DMS 273 (cell line): ENCODE measurements at regions not wholly inside any gene's neighbourhood (a gene's known extent, or its start where the extent isn't known, plus 50 kb on each side); places are given as distances from the start of the nearest gene placed in this dataset.
"Not testable (repeated sequence)": the region's sequence is repeated elsewhere in the genome, so short reads cannot be mapped to it uniquely, and the experiment has no call there.

Source experiments
- DNase-seq: peaks from one replicate; lab custom pipeline; 2025; ENCODE audit not compliant: unreplicated experiment; lab: John Stamatoyannopoulos, UW

- not testable (repeated sequence) for DNase-seq
These were observed 77.2 kb downstream of the DLL1 start for GRCh38 chr6:170213637-170214018.

GRCh38 chr6:170212956-170213636, 77.8 kb downstream of the DLL1 start:
- DNase-seq: no peak

GRCh38 chr6:170212051-170212756, 78.7 kb downstream of the DLL1 start:
- no peak for DNase-seq

DNA sequence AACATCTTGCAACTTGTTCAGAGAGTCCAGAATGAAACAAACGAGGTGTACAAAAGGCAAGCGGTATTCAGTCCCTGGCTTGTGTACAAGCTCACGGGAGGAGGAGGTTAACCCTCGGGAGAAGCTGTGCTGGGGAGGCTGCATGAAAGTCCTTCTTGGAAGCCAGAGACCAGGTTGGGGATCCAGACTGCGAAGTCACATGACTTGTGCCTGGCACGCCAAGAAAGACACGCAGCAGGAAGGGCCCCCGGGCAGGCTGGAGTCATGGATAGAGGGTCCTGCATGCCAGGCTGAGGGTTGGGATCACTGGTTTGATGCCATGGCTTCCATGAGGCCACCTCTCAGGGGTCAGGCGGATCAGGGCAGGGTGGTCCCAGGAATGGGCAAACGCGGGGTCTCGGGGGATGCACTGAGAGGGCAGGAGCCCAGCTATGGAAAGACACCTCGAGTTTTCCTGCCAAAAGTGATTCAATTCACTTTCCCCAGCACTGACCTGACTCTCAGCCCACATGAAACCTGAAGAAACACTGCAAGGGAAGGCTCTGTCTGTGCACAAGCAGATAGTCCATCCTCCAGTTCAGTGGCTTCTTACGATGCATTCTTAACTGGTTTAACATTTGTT, 79.4 kb downstream of the DLL1 start:
- DNase-seq: no peak

- DNase-seq: no peak
These were observed 80.1 kb downstream of the DLL1 start for GRCh38 chr6:170210651-170211403.

- DNase-seq: no peak
These were observed 80.9 kb downstream of the DLL1 start for GRCh38 chr6:170210026-170210390.

DNA sequence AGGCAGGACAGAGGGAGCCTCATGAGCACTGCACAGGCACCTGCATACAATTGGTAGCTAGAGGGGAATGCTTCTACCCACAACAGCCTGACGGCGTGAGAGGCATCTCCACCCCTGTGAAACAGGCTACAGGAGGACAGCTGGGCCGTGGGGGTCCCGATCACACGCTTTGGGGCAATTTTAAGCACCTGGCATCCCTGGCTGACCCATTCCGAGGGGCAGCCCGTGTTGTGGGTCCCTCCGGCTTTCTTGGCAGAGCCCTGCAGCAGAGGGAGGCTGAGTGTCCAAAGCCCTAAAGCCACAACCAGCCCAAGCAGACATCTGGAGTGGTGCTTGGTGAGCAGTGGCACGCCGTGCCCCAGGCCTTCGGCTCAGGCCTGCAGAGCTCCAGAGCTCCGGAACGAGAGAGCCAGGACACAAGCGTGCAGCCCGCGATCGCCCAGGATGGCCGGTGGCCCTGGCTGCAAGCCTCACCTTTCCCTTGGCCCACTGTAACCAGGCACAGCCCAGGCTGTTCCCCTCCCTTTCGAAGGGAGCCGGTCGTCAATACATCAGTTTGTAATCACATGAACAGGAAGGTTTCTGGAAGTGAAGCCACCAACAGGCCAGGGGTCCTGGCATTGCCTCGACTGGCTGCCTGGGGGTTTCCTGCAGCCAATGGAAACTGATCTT, 81.4 kb downstream of the DLL1 start:
- no peak for DNase-seq

DNA sequence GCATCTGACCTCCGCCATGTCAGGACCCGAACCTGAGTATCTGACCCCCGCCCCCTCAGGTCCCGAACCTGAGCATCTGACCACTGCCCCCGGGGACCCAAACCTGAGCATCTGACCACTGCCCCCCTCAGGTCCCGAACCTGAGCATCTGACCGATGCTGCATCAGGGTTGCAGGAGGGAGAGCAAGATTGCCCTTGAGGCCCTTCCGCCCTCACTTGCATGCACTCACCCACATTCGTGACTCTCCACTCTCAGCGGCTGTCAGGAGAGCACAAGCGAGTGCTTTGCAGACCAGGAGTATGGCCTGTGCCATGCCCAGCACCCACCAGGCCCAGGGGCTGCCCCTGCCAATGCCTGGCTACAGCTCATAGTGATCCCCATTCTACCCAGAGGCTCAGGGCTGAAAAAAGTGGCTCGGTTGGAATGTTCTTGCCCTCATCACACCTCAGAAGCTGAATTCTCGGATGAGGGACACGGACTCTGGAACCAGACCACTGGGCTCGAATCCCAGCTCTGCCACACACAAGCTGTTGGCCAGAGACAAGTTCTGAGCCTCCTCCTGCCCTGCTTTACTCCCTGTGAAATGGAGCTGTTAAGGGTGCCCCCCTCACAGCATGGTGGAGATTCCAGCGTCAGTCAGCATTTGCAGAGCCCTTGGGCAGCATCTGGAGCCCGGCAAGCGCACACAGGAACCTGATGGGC, 82.1 kb downstream of the DLL1 start:
- no peak for DNase-seq

- no peak for DNase-seq
These were observed 82.7 kb downstream of the DLL1 start for GRCh38 chr6:170208182-170208601.

- DNase-seq: no peak
These were observed 83.2 kb downstream of the DLL1 start for GRCh38 chr6:170207586-170208181.

GRCh38 chr6:170206851-170207431, 83.9 kb downstream of the DLL1 start:
- DNase-seq: no peak

DNA sequence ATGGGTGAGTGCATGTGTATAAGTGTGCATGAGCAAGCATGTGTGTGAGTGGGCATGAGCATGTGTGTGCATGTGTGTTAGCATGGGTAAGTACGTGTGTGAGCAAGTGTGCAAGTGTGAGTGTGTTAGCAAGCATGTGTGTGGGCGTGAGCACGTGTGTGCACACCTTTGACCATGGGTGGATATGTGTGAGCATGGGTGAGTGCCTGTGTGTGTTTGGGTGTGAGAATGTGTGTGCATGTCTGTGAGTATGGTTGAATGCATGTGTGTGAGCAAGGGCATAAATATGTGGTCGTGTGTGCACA, 84.6 kb downstream of the DLL1 start:
- DNase-seq: no peak

- DNase-seq: no peak
These were observed 85.2 kb downstream of the DLL1 start for GRCh38 chr6:170205534-170206316.

- DNase-seq: no peak
These were observed 85.8 kb downstream of the DLL1 start for GRCh38 chr6:170205126-170205525.

GRCh38 chr6:170203212-170203611, 87.7 kb downstream of the DLL1 start:
- DNase-seq: no peak

DNA sequence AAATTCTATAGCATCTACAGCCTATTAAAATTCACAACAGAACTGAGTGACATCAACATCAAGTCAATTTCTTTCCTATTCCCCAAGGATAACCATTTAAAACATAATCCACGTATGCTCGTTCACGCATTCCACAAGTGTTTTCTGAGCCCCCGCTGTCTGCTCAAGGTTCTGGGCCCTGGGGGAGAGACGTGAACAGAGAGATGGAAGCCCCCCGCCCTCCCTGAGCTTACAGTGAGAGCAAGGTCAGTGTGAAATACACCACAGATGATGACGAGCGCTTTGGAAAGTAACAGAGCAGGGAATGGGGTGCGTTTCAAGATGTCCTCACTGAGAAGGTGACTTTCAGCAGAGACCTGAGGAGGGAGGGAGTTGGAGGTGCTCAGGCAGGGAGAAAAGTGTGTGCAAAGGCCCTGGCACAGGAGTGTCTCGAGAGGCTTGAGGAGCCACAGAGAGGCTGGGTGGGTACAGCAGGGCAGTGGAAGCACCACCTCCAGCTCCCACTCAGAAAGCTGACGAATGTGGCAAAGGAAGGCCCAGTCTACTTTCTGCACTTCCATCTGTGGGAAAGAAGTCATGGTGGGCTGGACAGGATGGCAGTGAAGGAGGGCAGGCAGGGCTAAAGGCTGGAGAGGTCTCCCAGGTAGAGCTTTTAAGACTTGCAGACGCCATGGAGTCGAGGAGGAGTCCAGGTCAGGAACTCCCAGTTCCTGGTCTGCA, 88.3 kb downstream of the DLL1 start:
- DNase-seq: no peak

- no peak for DNase-seq
These were observed 89.5 kb downstream of the DLL1 start for GRCh38 chr6:170201361-170201760.

GRCh38 chr6:170200458-170200891, 90.4 kb downstream of the DLL1 start:
- DNase-seq: no peak
